ENCODE measurements at regions not wholly inside any gene's neighbourhood (a gene's known extent, or its start where the extent isn't known, plus 50 kb on each side); places are given as distances from the start of the nearest gene placed in this dataset.

- TF ChIP-seq EZH2 (IDR thresholded peaks at IDR 0.05; ENCODE audit: insufficient read depth, poor library complexity, severe bottlenecking) (no peak), EZH2phosphoT487 (IDR thresholded peaks at IDR 0.05; ENCODE audit: insufficient read depth, low read depth) (no peak)
Measured at GRCh38 chr7:13457790-13458189, 531.7 kb downstream of the ETV1 start.

Measured in GM23248 (cell line).